ENCODE measurements at regions not wholly inside any gene's neighbourhood (a gene's known extent, or its start where the extent isn't known, plus 50 kb on each side); places are given as distances from the start of the nearest gene placed in this dataset.
"Not testable (repeated sequence)": the region's sequence is repeated elsewhere in the genome, so short reads cannot be mapped to it uniquely, and the experiment has no call there.

DNA sequence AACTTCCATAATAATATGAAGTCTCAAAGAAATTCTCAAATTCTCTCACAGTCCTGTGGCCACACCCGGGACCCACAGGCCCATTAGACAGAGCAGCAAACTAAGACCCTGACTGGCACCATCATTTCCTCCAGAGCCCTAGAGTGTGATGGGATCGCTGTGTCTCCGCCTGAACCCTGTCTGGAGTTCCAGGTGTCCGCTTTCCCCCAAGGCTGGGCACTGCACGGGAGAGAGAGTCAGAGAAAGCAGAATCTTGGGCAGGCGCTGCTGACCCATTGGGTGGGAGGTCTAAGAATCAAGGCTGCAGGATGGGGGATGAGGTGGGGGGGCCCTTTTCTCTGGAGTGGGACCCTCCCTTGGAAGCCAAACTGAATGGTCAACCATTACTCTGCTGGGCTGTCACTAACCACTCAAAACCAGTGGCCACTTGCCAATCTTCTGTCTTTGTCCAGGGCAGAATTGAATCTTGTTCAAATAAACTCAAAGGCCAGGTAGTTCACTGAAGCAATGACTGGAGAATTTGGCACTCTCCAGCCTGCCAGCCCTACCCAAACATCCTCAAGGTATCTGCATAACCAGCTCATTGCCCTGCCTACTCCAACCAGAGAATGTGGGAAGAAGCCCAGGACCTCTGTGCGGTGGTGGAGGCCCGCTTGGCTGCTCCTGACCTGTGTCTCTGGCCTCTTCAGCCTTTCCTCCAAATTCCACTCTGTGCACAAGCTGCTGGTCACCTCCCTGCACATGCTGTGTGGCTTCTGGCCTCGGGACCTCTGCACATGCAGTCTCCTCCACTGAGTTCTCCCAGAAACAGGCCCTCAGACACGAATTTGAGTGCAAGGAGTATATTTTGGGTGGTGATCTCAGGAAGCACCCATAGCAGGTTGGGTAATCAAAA is 141.1 kb downstream of the CEBPB start:
- TF ChIP-seq, protein P1, sequence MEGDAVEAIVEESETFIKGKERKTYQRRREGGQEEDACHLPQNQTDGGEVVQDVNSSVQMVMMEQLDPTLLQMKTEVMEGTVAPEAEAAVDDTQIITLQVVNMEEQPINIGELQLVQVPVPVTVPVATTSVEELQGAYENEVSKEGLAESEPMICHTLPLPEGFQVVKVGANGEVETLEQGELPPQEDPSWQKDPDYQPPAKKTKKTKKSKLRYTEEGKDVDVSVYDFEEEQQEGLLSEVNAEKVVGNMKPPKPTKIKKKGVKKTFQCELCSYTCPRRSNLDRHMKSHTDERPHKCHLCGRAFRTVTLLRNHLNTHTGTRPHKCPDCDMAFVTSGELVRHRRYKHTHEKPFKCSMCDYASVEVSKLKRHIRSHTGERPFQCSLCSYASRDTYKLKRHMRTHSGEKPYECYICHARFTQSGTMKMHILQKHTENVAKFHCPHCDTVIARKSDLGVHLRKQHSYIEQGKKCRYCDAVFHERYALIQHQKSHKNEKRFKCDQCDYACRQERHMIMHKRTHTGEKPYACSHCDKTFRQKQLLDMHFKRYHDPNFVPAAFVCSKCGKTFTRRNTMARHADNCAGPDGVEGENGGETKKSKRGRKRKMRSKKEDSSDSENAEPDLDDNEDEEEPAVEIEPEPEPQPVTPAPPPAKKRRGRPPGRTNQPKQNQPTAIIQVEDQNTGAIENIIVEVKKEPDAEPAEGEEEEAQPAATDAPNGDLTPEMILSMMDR (IDR thresholded peaks at IDR 0.05; ENCODE audit: insufficient read depth, low read depth, low read length): no peak
- DNase-seq (ENCODE audit: low read depth): no peak
- H3K4me3 ChIP-seq (ENCODE audit: low read depth, low read length): no peak overlapping the region

DNA sequence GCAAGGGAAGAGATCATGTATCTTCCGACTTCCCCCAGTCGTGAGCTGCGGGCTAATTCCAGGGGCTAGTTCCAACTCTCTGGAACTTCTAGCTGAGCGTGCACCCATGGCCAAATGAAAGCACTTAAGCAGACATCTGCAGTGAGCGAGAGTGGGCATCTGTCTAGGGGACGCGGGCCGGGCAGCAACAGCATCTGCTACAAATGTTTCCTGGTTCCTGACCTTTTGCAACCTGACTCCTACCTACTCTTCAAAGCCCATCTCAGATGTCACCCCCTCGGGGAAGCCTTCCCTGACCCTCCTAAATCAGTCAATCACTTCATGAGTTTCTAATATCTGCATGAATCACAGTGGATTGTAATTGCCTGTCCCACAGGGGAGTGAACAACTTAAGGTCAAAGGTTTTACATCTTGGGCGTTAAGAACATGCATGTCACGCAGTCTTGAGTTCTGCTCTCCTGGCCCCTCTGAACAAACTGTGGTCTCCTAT is 141.9 kb downstream of the CEBPB start:
- no peak overlapping the region for H3K4me3 ChIP-seq (ENCODE audit: low read depth, low read length)
- TF ChIP-seq, protein P1 (IDR thresholded peaks at IDR 0.05; ENCODE audit: insufficient read depth, low read depth, low read length): no peak
- peak; percentile 9 for DNase-seq (ENCODE audit: low read depth)

DNA sequence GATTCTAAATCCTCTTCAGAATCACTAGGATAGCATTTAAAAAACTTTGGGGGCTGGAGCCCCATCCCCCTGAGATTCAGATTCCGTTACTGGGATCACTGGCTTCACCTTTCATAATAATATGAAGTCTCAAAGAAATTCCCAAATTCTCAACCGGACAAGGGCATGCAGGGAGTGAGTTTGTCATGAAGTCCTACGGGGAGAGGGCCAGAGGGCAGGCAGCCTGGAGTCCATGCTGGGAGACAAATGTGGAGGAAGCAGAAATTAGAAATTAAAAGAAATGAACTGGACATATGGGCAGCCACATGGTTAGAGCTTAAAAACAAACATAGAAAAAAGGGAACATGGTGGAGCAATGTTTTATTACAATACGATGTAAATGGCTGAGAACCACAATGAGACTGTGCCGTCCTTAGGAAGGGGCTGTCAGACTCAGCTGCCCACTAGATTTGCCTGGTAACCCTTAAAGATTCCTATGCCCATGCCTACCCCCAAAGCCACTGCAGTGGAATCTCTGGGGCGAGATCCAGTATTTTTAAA is 142.6 kb downstream of the CEBPB start:
- TF ChIP-seq, protein P1 (IDR thresholded peaks at IDR 0.05; ENCODE audit: insufficient read depth, low read depth, low read length): no peak
- H3K4me3 ChIP-seq (ENCODE audit: low read depth, low read length): no peak overlapping the region
- DNase-seq (ENCODE audit: low read depth): no peak

DNA sequence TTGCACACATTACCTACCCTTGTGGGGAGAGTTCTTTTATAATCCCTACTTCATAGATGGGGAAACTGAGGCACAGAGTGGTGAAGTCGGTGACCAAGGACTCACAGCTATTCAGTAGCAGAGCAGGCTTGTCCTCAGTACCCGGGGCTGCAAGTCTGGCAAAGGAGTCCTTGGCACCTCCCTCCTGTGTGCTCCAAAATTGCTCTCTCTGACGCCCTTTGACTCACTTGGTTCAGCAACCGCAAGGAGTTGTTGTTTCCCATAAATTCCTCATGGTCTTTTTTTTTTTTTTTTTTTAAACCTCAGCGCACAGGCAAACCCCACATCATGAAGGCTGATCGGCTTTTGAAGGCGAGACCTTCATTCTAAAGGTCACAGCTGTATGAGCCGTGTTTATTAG is 143.2 kb downstream of the CEBPB start:
- TF ChIP-seq, protein P1 (IDR thresholded peaks at IDR 0.05; ENCODE audit: insufficient read depth, low read depth, low read length): no peak
- DNase-seq (ENCODE audit: low read depth): peak; percentile 98
- no peak overlapping the region for H3K4me3 ChIP-seq (ENCODE audit: low read depth, low read length)

DNA sequence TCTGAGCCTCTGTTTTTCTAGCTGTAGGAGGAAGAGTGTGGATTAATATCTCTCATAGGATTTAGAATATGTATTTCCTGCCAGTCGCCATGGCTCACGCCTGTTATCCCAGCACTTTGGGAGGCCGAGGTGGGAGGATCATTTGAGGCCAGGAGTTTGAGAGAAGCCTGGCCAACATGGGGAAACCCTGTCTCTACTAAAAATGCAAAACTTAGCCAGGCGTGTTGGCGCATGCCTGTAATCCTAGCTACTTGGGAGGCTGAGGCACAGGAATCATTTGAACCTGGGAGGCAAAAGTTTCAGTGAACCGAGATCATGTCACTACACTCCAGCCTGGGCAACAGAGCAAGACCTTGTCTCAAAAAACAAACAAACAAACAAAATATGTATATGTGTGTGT is 143.9 kb downstream of the CEBPB start:
- not testable (repeated sequence) for H3K4me3 ChIP-seq (ENCODE audit: low read depth, low read length); DNase-seq (ENCODE audit: low read depth)

DNA sequence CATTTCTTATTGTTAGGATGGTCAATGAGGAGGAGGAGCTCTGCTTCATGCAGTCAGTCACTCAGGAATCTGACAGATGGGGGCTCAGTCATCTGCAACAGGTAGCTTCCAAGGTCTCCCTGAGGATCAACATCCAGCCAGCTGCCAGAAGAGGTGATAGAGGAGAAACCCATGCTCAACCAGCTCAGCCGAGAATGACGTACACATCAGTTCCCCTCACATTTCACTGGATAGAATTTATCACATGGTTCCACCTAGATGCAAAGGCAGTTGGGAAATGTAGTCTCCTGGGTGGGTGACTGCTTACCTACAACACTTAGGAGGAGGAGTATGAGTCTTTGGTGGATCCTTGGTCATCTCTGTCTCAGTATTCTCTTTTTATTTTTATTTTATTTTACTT is 144.5 kb downstream of the CEBPB start:
- H3K4me3 ChIP-seq (ENCODE audit: low read depth, low read length): no peak overlapping the region
- DNase-seq (ENCODE audit: low read depth): peak; percentile 55
- TF ChIP-seq, protein P1 (IDR thresholded peaks at IDR 0.05; ENCODE audit: insufficient read depth, low read depth, low read length): no peak

DNA sequence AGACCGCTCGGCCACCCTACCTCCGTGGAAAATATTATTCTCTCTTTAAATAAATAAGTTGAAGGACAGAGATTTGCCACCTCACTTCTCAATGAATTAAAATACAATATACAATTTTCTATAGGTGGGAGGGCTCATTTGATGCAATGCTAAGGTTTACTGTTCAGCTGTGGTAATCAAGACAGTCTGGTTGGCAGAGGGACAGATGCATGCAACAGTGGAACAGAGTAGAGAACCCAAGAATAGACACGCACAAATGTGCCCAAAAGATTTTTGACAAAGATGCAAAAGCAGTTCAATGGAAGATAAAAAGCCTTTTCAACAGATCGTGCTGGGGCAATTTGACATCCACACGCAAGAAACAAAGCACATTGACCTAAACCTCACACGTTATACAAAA is 145.2 kb downstream of the CEBPB start:
- H3K4me3 ChIP-seq (ENCODE audit: low read depth, low read length): no peak overlapping the region
- no peak for DNase-seq (ENCODE audit: low read depth)
- TF ChIP-seq, protein P1 (IDR thresholded peaks at IDR 0.05; ENCODE audit: insufficient read depth, low read depth, low read length): no peak

Measured in fibroblast of villous mesenchyme (primary cell).